ENCODE measurements at regions not wholly inside any gene's neighbourhood (a gene's known extent, or its start where the extent isn't known, plus 50 kb on each side); places are given as distances from the start of the nearest gene placed in this dataset.

DNA sequence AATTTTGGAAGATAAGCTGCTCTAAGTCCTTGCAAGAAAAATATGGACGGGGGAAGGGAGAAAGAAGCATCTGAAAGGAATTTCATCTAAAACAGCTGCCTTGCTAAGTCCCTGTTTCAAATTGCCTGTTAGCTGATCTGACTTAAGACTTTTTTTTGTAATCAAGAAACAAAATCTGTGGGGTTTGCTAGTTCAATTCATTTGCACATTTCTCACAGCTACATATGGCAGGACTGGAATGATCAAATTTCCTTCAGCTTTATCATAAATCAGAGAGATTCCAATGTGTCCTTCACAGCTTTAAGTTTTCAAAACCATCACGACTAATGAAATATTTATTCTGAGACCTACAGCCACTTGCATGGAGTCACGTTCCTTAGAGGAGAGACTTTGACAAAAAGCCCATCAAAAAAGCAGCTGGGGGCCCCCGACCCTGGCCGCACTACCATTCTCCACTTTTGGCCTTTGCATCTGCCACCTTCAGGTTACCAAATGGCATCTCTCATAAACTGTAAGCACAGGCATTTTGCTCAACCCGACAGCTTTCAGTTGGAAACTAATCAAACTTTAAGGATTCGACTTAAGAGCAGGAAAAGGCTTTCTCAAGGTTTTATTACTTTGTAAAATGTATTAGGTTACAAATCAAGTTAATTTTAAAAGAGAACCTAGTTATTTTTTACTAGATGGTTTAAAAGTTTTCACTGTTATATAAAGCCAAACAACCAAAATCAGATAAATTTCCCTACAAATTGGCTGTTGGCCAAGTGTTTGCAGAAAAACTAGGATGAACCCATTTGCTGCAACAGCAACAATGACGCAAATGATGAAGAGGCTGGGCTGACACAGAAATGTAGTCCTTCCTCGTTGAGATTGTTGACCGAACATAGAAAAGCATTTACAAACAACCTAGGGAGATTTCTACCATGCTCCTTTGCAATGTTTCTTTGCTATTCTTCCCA is 100.4 kb upstream of the RND3 start:
- TF ChIP-seq, protein P1, sequence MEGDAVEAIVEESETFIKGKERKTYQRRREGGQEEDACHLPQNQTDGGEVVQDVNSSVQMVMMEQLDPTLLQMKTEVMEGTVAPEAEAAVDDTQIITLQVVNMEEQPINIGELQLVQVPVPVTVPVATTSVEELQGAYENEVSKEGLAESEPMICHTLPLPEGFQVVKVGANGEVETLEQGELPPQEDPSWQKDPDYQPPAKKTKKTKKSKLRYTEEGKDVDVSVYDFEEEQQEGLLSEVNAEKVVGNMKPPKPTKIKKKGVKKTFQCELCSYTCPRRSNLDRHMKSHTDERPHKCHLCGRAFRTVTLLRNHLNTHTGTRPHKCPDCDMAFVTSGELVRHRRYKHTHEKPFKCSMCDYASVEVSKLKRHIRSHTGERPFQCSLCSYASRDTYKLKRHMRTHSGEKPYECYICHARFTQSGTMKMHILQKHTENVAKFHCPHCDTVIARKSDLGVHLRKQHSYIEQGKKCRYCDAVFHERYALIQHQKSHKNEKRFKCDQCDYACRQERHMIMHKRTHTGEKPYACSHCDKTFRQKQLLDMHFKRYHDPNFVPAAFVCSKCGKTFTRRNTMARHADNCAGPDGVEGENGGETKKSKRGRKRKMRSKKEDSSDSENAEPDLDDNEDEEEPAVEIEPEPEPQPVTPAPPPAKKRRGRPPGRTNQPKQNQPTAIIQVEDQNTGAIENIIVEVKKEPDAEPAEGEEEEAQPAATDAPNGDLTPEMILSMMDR (IDR thresholded peaks at IDR 0.05; ENCODE audit: low read length), result no peak
- no peak for TF ChIP-seq EZH2phosphoT487 (IDR thresholded peaks at IDR 0.05; ENCODE audit: low read length)
